H9 (cell line): ENCODE measurements at regions not wholly inside any gene's neighbourhood (a gene's known extent, or its start where the extent isn't known, plus 50 kb on each side); places are given as distances from the start of the nearest gene placed in this dataset.

ENCODE experiments used
- DNase-seq: peaks from one replicate; pipeline ENCODE4 v3.0.0-alpha.2; 2017
- H2AFZ ChIP-seq: one replicate; pipeline ENCODE4 v1.6.1; 2013; ENCODE audit warnings: mild to moderate bottlenecking, low read length, control low read depth, moderate library complexity
- H2AK5ac ChIP-seq: 2 replicates; pipeline ENCODE4 v1.6.1; 2013; ENCODE audit warnings: low read length, control low read depth, mixed read lengths; ENCODE audit not compliant: insufficient read length
- H2BK120ac ChIP-seq: one replicate; pipeline ENCODE4 v1.6.1; 2013; ENCODE audit warnings: low read depth, mild to moderate bottlenecking, low read length, control low read depth, inconsistent platforms; ENCODE audit not compliant: poor library complexity, severe bottlenecking
- H2BK12ac ChIP-seq: 2 replicates; pipeline ENCODE4 v1.6.1; 2013; ENCODE audit warnings: low read length, control low read depth, mixed read lengths, low read depth; ENCODE audit not compliant: insufficient read length
- H2BK15ac ChIP-seq: 2 replicates; pipeline ENCODE4 v1.6.1; 2013; ENCODE audit warnings: low read depth, low read length, control low read depth
- H2BK20ac ChIP-seq: one replicate; pipeline ENCODE4 v1.6.1; 2013; ENCODE audit warnings: low read depth, mild to moderate bottlenecking, low read length, control low read depth, inconsistent platforms; ENCODE audit not compliant: poor library complexity, severe bottlenecking
- H2BK5ac ChIP-seq: 2 replicates; pipeline ENCODE4 v1.6.1; 2013; ENCODE audit warnings: low read length, control low read depth, mixed read lengths; ENCODE audit not compliant: insufficient read length
- H3K14ac ChIP-seq: 2 replicates; pipeline ENCODE4 v1.6.1; 2013; ENCODE audit warnings: low read length, control low read depth; ENCODE audit not compliant: insufficient read depth
- H3K18ac ChIP-seq: 2 replicates; pipeline ENCODE4 v1.6.1; 2013; ENCODE audit warnings: low read depth, mild to moderate bottlenecking, mixed read lengths, low read length, control low read depth; ENCODE audit not compliant: insufficient read length
- H3K23ac ChIP-seq: 2 replicates; pipeline ENCODE4 v1.6.1; 2013; ENCODE audit warnings: low read length, control low read depth, mixed read lengths, low read depth; ENCODE audit not compliant: insufficient read length
- H3K23me2 ChIP-seq: 2 replicates; pipeline ENCODE4 v1.6.1; 2013; ENCODE audit warnings: low read depth, mild to moderate bottlenecking, mixed read lengths, low read length, control low read depth; ENCODE audit not compliant: insufficient read length, poor library complexity, severe bottlenecking
- H3K27ac ChIP-seq: 2 replicates; pipeline ENCODE4 v1.5.1; 2013; ENCODE audit warnings: low read length, control low read depth, mixed read lengths, low read depth; ENCODE audit not compliant: insufficient read length
- H3K27me3 ChIP-seq: 2 replicates; pipeline ENCODE4 v1.6.1; 2013; ENCODE audit warnings: low read length, control low read depth, inconsistent platforms; ENCODE audit not compliant: insufficient read depth
- H3K4ac ChIP-seq: 2 replicates; pipeline ENCODE4 v1.6.1; 2013; ENCODE audit warnings: low read depth, mild to moderate bottlenecking, control low read depth, inconsistent platforms, low read length, moderate library complexity
- H3K4me1 ChIP-seq: 2 replicates; pipeline ENCODE4 v1.6.1; 2013; ENCODE audit warnings: low read length, control low read depth, inconsistent platforms; ENCODE audit not compliant: insufficient read depth
- H3K4me2 ChIP-seq: 2 replicates; pipeline ENCODE4 v1.6.1; 2013; ENCODE audit warnings: low read length, control low read depth, mixed read lengths; ENCODE audit not compliant: insufficient read length, insufficient read depth
- H3K56ac ChIP-seq: 2 replicates; pipeline ENCODE4 v1.6.1; 2013; ENCODE audit warnings: low read depth, mild to moderate bottlenecking, mixed read lengths, low read length, control low read depth; ENCODE audit not compliant: insufficient read length
- H3K79me1 ChIP-seq: 2 replicates; pipeline ENCODE4 v1.6.1; 2013; ENCODE audit warnings: low read depth, mild to moderate bottlenecking, moderate library complexity, low read length, control low read depth, inconsistent platforms; ENCODE audit not compliant: insufficient read depth, poor library complexity, severe bottlenecking
- H3K79me2 ChIP-seq: 2 replicates; pipeline ENCODE4 v1.6.1; 2013; ENCODE audit warnings: low read length, control low read depth, inconsistent platforms; ENCODE audit not compliant: insufficient read depth
- H3K9ac ChIP-seq: 2 replicates; pipeline ENCODE4 v1.6.1; 2013; ENCODE audit warnings: low read length, control low read depth, mixed read lengths; ENCODE audit not compliant: insufficient read length; ENCODE audit errors: extremely low read depth
- H3K9me3 ChIP-seq: one replicate; pipeline ENCODE4 v1.6.1; 2013; ENCODE audit warnings: low read depth, low read length, inconsistent platforms; ENCODE audit not compliant: control insufficient read depth
- H3T11ph ChIP-seq: one replicate; pipeline ENCODE4 v1.6.1; 2013; ENCODE audit warnings: mild to moderate bottlenecking, low read length, control low read depth, inconsistent platforms
- H4K20me1 ChIP-seq: one replicate; pipeline ENCODE4 v1.6.1; 2013; ENCODE audit not compliant: control insufficient read depth, insufficient read length, insufficient read depth
- H4K5ac ChIP-seq: 2 replicates; pipeline ENCODE4 v1.6.1; 2013; ENCODE audit warnings: low read depth, mild to moderate bottlenecking, mixed read lengths, low read length, control low read depth; ENCODE audit not compliant: insufficient read length
- H4K8ac ChIP-seq: replicated peaks from 2 replicates; pipeline ENCODE4 v1.6.1; 2013; ENCODE audit warnings: low read length, control low read depth, mixed read lengths, low read depth; ENCODE audit not compliant: insufficient read length
- H4K91ac ChIP-seq: 2 replicates; pipeline ENCODE4 v1.6.1; 2013; ENCODE audit warnings: low read depth, mild to moderate bottlenecking, moderate library complexity, mixed read lengths, low read length, control low read depth; ENCODE audit not compliant: insufficient read length
- H3K27ac Mint-ChIP-seq, 3 experiments: 2 replicates in 2 of 3; 3 replicates in 1 of 3; pipeline ENCODE4 v1.8.0; 2020 to 2021; ENCODE audit warnings: mixed read lengths in 3 of 3, mild to moderate bottlenecking in 1 of 3, moderate library complexity in 1 of 3
- H3K27me3 Mint-ChIP-seq: 2 replicates; pipeline ENCODE4 v1.8.0; 2021; ENCODE audit warnings: low read depth, mild to moderate bottlenecking, moderate library complexity, mixed read lengths
- H3K36me3 Mint-ChIP-seq, 3 experiments: 2 replicates in 2 of 3; 3 replicates in 1 of 3; pipeline ENCODE4 v1.8.0; 2020 to 2021; ENCODE audit warnings: low read depth in 3 of 3, mixed read lengths in 3 of 3; ENCODE audit not compliant: insufficient read depth in 1 of 3
- H3K4me1 Mint-ChIP-seq, 2 experiments: 2 replicates each; pipeline ENCODE4 v1.8.0; 2020; ENCODE audit warnings: mixed read lengths in 2 of 2
- H3K4me3 Mint-ChIP-seq, 2 experiments: 2 replicates in 1 of 2; 3 replicates in 1 of 2; pipeline ENCODE4 v1.8.0; 2020 to 2021; ENCODE audit warnings: mild to moderate bottlenecking in 2 of 2, mixed read lengths in 2 of 2, moderate library complexity in 1 of 2
- H3K9me3 Mint-ChIP-seq, 2 experiments: 2 replicates in 1 of 2; 3 replicates in 1 of 2; pipeline ENCODE4 v1.8.0; 2020; ENCODE audit warnings: mild to moderate bottlenecking in 2 of 2, mixed read lengths in 2 of 2, moderate library complexity in 1 of 2
- CTCF ChIP-seq: fragments of 200-600 bp; sonication (generic); conservative IDR thresholded peaks from 3 replicates; pipeline ENCODE4 v1.8.0; 2021; ENCODE audit warnings: antibody characterized with exemption, mild to moderate bottlenecking
- WGBS: extraction: QIAGEN DNeasy Blood & Tissue Kit; methylation state at CpG from one replicate; pipeline ENCODE4 v1.1.7; 2013; ENCODE audit warnings: missing lambda C conversion rate, low lambda C conversion rate, mixed read lengths; ENCODE audit not compliant: insufficient read length; ENCODE audit errors: extremely low coverage; 5-methylcytosine and 5-hydroxymethylcytosine counted together

- no peak overlapping the region for H3K4me3 Mint-ChIP-seq
- Histone ChIP-seq H3K79me1 (no peaks in the 10 kb centered on the region), H3T11ph (no peak overlapping the region), H3K4me2 (no peak overlapping the region), H3K18ac (no peak overlapping the region), H3K9me3 (no peaks in the 10 kb centered on the region), H2BK15ac (no peak overlapping the region), H3K23ac (no peak overlapping the region), H3K4me1 (no peaks in the 10 kb centered on the region; the same call in 1 of the 2 replicates), H2BK12ac (no peak overlapping the region), H2BK5ac (no peak overlapping the region), H4K20me1 (no peaks in the 10 kb centered on the region), H3K27me3 (no peaks in the 10 kb centered on the region), H3K4ac (no peak overlapping the region), H2BK20ac (peak overlapping the region; percentile 11), H3K27ac (no peak overlapping the region), H3K23me2 (peaks cover 1% of the 10 kb centered on the region), H2AK5ac (no peak overlapping the region), H4K8ac (no peak overlapping the region), H3K9ac (no peak overlapping the region), H3K14ac (no peak overlapping the region), H3K79me2 (no peaks in the 10 kb centered on the region), H4K5ac (no peak overlapping the region), H4K91ac (no peak overlapping the region), H2AFZ (no peak overlapping the region), H2BK120ac (no peak overlapping the region), H3K56ac (no peak overlapping the region)
- no peak for DNase-seq
- H3K4me1 Mint-ChIP-seq, result peaks cover 13 to 27% of the 10 kb centered on the region in 2 experiments
- WGBS, result no CpG with 5 or more reads among the region's 2 CpGs
- H3K27ac Mint-ChIP-seq, result no peak overlapping the region
- no peaks in the 10 kb centered on the region; a peak in 1 of 7 replicates for H3K36me3 Mint-ChIP-seq
- no peaks in the 10 kb centered on the region; the same call in 1 of the 2 replicates for H3K27me3 Mint-ChIP-seq
- H3K9me3 Mint-ChIP-seq, result no peaks in the 10 kb centered on the region
- no peak for TF ChIP-seq CTCF
Observed at GRCh38 chr1:98058676-98059075, 137.8 kb upstream of the DPYD start.
